Fibroblast of skin of right biceps (primary cell): ENCODE measurements at regions not wholly inside any gene's neighbourhood (a gene's known extent, or its start where the extent isn't known, plus 50 kb on each side); places are given as distances from the start of the nearest gene placed in this dataset.
A peak's percentile ranks its signal among the peaks of the same experiment; 100 is the strongest.

Experiments
- DNase-seq: peaks from one replicate; pipeline ENCODE4 v3.0.0-alpha.2; 2013

DNA sequence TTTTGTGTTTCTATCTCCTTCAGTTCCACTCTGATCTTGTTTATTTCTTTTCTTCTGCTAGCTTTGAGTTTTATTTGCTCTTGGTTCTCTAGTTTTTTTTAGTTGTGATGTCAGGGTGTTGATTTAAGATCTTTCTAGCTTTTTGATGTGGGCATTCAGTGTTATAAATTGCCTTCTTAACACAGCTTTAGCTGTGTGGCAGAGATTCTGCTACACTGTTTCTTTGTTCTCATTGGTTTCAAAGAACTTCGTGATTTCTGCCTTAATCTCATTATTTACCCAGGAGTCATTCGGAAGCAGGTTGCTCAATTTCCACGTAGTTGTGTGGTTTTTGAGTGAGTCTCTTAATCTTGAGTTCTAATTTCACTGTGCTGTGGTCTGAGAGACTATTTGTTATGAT is 251.7 kb upstream of the HTR2A start:
- no peak for DNase-seq

- no peak for DNase-seq
These were observed 250.9 kb upstream of the HTR2A start for GRCh38 chr13:47147812-47148119.

DNA sequence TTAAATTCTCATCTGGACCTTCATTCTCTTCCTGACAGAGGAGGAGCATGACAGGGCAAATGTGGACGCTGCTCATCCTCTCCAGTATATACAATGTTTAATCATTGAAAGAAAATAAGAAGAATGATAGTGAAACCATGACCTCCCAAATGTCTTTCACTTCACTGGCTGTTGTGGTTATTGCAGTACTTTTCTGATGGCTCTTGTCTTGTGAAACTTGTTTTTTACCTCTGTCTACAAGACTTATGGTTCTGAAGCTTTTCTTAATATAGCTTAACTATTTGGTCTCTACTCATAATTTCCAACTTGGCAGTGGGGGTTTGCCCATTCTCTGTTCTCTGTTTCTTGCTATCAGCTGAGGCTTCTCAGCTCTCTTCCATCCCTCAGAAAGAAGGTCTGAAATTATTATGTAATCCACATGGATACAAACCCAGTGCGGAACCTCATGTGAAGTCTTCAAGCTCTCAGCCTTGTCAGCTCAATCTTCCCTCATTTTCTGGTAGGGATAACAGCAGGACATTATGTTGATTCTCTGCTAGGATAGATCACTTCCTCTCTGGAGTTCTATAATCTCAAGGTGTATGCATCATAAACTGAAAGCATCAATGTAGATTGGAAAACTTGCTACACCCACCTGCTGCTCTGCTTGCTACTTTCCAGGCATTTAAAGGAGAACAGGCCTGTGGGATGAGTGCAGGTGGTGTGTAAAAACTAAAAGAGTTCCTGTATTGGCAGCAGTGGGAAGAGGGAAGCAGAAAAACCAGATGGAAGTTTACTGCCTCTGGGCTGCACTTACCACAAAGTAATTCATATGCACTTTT is 250.3 kb upstream of the HTR2A start:
- DNase-seq, result no peak

GRCh38 chr13:47146136-47146535 is 249.3 kb upstream of the HTR2A start:
- peak; percentile 63 for DNase-seq

GRCh38 chr13:47144782-47145181 is 247.9 kb upstream of the HTR2A start:
- DNase-seq, result no peak

DNA sequence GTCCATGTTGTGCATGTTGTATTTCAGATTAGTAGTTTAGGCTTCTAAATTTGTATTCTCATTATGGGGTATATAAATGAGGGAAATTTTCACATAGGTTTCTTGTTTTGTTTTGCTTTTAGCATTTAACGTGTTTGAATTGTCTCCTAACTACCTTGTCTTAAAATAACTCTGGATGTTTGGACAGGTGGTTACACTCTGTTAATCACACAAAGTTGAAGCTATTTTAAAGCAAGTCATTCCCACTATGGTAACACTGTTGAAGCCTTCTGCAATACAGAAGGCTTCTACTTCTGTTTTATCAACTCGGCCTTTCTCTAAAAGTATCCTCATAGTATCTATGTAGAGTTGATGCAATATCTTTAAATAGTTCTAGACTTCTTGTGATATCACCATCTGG is 245.3 kb upstream of the HTR2A start:
- no peak for DNase-seq

DNA sequence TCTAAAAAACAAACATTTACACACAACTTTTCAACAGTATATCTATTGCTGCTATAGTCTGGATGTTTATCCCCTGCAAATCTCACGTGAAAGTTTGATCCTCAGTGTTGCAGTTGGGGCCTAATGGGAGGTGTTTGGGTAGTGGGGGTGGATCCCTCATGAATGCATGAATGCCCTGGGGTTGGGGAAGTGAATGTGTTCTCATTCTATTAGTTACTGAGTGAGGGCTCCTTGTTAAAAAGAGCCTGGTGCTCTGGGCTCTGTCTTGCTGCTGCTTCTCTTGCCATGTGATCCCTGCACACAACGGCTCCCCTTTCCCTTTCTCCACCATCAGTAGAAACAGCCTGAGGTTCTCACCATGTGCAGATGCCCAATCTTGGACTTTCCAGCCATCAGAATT is 242.7 kb upstream of the HTR2A start:
- no peak for DNase-seq

GRCh38 chr13:47136504-47136941 is 239.7 kb upstream of the HTR2A start:
- DNase-seq, result no peak

DNA sequence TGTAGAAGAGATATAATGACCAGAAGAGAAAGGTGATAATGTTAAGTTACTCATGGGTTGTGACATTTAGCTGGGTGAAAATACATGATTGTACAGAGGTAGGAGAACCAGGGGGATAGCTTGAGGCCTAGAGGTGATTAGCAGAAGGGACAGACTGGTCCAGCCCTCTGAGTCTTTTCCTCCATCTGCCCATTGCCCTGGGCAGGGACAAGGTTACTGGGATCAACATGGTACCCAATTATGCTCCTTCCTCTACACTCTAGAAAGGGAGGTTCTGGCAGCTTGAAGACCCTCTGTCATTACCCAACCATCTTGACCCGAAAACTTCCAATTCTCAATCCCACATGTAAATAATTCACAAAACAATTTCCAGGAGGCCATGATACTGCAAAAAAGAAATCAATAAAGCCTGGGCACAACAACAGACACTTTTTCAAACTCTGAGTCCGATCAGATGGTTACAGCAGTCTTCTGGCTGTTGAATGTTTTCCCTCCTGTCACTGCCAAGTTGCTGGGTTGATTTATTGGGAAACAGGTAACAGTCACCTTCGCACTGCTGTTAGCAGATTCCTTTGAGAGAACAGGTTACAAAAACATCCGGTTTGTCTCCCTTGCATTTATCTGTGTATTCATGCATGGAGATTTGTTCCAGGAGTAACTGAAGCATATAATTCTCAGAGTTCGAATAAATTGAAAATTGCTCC is 239.1 kb upstream of the HTR2A start:
- no peak for DNase-seq

GRCh38 chr13:47134939-47135489 is 238.2 kb upstream of the HTR2A start:
- DNase-seq, result no peak

DNA sequence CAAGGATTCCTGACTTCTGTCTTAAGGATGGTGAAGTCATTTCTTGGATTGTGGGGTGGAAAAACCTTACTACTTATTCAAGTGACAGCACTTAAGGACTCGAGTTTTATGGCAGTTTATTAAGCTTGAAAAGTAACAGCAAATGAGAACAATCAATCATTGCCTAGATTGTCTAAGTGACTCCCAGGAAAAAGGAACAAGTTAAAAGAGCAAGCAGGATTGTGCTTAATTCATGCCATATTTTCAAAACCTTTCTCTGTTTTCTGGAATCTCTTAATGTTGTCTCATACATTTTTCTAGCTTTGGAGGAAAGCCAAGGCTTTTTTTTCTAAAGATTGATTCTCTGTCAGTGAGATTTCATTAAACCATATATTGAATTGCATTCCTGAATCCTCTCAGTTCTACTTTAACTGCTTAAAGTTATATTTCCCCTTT is 236.2 kb upstream of the HTR2A start:
- DNase-seq, result peak; percentile 83

DNA sequence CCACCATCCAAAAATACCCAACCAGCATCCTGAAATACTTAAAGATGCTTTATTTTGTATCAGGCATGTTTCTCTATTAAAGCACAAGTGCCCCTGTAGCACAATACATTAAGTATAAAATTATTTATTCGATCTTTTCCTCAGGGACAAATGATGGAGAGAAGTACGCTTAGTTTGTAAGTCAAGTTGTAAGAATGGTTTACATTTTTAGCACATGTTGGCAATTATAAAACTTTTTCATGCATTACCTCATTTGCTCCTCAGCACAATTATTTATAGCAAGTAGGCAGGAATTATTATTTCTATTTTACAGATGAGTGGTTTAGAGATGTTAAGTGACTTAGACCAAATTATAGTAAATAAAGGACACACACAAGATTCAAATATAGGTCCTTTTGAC is 232.6 kb upstream of the HTR2A start:
- no peak for DNase-seq

GRCh38 chr13:47126432-47126831 is 229.6 kb upstream of the HTR2A start:
- DNase-seq, result no peak

DNA sequence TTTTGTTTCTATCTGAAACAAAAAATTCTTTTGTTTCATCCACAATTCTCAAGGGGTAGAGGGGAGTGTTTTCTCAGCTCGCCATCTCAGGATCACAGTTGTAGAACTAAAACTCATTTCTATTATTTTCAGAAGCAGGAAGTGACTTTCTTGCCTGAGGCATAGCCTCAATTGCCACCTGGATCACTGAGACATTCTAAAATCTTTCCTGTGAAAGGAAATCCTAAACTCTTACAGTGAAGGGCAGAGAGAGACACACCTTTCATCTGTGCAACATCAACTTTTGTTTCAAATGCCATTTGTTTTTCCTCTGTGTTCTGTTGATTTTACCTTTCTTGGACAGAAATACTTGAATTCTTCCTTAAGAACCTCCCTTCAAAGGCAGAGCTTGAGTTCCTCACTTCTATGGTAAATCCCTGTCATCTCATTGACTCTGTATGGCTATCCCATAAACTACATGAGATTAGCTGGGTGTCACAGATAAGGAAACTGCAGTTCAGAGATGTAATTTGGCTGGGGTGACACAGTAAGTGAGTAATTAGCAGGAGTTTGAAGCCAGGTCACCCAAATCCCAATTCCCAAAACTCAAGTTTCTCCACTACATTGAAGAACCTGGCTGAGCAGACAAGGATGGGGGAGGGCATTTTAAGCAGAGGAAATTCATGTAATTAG is 224.4 kb upstream of the HTR2A start:
- DNase-seq, result no peak

- DNase-seq, result no peak
These were observed 223.4 kb upstream of the HTR2A start for GRCh38 chr13:47120282-47120681.

- peak; percentile 62 for DNase-seq
These were observed 222.9 kb upstream of the HTR2A start for GRCh38 chr13:47119575-47120235.

GRCh38 chr13:47117268-47117667 is 220.4 kb upstream of the HTR2A start:
- peak; percentile 83 for DNase-seq

DNA sequence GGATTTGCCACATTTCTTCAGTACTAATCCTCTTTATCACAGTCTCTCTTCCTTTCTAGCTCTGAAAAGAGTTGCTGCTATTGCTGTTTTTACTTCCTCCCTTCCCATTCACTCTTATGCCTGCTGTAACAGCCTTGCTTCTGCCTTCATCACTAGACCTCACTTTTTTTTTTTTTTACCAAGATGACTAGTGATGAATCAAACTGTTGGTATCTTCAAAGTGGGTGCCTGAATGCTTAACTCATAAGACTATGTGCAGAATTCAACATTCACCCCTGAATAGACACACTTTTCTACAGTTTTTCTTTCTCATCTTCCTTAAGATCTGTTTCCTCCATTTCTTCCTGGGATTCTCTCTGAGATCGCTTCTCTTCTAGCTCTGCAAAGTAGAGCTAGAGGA is 217.2 kb upstream of the HTR2A start:
- DNase-seq, result peak; percentile 91

DNA sequence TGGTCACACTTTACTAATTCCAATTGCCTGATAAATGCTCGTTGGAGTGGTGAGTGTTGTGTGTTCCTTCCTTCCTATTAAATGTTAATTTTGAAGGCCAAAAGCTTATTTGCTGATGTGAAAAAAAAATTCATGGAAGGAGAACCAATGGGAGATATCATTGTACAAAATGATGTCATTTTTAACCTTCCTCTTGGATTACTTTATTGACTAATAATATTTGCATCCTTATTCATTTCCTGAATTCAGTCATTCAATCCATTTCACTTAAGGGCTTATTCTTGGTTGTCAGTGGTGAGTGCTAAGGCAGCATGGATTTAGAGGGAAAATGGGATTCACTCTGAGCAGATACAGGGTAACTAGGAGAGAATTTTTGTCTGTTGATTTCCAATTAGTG is 216.0 kb upstream of the HTR2A start:
- no peak for DNase-seq

- DNase-seq, result peak; percentile 38
These were observed 215.5 kb upstream of the HTR2A start for GRCh38 chr13:47112205-47112902.

GRCh38 chr13:47111499-47111898 is 214.6 kb upstream of the HTR2A start:
- DNase-seq, result no peak

DNA sequence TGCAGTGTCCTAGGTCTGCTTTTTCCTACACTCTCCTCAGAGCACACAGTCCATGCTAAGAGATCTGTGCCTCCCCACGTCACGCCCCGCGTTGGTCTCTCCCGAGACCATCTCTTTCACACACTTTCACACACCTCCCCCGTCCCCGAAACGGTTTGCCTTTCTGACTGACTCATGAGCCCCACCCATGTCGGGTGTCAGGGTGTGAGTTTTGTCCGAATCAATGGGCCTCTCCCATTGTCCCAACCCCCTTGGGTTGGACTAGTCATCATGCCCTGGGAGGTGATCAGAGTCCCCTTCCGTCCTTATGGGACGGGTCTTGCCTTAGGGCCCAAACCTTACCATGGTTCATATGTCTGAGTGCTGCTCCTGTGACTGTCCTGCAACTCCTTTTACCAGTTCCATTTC is 214.0 kb upstream of the HTR2A start:
- DNase-seq, result no peak

- no peak for DNase-seq
These were observed 213.3 kb upstream of the HTR2A start for GRCh38 chr13:47110141-47110540.
